Left ventricle myocardium inferior (tissue), 1 donor: ENCODE measurements at regions not wholly inside any gene's neighbourhood (a gene's known extent, or its start where the extent isn't known, plus 50 kb on each side); places are given as distances from the start of the nearest gene placed in this dataset.

Experiments
- DNase-seq: peaks from one replicate; pipeline ENCODE4 v3.0.0-alpha.2; 2020
- H3K27ac ChIP-seq: fragments of 200-600 bp; replicated peaks from 2 replicates; pipeline ENCODE4 v1.8.0; 2021
- H3K27me3 ChIP-seq: fragments of 200-600 bp; 2 replicates; pipeline ENCODE4 v1.8.0; 2021; ENCODE audit warnings: low read depth
- H3K36me3 ChIP-seq: fragments of 200-600 bp; 2 replicates; pipeline ENCODE4 v1.8.0; 2021
- H3K4me1 ChIP-seq: fragments of 200-600 bp; 2 replicates; pipeline ENCODE4 v1.8.0; 2021
- H3K4me3 ChIP-seq: fragments of 200-600 bp; 2 replicates; pipeline ENCODE4 v1.8.0; 2021; ENCODE audit warnings: mild to moderate bottlenecking, moderate library complexity
- H3K9me3 ChIP-seq: fragments of 200-600 bp; replicated peaks from 2 replicates; pipeline ENCODE4 v1.8.0; 2021
- intact Hi-C: fragments of 100-400 bp; cut with micrococcal nuclease; formaldehyde crosslinking; loops from one replicate; pipeline ENCODE4 v1.11.0; 2022
- TF ChIP-seq, protein P1 (sequence below): fragments of 200-600 bp; IDR thresholded peaks from 2 replicates; pipeline ENCODE4 v1.8.0; 2021; ENCODE audit warnings: antibody characterized with exemption, mild to moderate bottlenecking, borderline replicate concordance
- donor health status: DM: no; HTN: yes; CAD: no; lungs with severe emphysema.

DNA sequence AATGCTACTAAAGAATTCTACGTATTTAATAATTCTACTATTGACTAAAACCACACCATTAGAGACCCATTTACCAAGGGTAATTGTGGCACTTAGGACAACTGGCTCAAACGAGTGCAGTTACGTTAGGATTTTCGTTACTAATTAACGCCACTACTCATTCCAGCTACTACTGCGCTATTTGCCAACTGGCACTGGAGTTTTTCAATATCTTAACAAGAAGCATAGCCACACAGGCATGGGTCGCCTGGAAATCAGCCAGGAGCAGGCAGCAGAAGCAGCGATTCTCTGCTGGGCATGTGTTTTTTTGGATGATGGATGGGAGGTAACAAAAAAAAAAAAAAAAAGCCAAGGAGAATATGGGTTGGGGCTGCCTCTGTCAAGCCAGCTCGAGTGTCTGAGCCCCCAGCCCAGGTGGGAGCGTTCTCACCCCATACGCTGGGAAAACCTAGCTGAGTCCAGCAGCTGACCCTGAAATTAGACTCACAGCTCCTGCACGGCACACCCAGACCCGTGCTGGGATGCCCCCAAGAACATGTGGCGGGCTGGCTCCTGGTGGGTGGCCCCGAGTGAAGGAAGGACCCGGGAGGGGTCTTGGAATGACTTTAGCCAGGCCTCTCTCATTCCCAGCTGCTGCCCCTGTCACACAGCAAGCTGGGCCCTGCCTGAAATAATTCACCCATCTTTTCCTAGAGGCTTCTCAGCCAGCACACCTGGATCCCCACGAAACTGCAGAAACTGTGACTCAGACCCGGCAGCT is 214.0 kb downstream of the BRD1 start:
- H3K4me1 ChIP-seq = no peaks in the 10 kb centered on the region
- TF ChIP-seq, protein P1, sequence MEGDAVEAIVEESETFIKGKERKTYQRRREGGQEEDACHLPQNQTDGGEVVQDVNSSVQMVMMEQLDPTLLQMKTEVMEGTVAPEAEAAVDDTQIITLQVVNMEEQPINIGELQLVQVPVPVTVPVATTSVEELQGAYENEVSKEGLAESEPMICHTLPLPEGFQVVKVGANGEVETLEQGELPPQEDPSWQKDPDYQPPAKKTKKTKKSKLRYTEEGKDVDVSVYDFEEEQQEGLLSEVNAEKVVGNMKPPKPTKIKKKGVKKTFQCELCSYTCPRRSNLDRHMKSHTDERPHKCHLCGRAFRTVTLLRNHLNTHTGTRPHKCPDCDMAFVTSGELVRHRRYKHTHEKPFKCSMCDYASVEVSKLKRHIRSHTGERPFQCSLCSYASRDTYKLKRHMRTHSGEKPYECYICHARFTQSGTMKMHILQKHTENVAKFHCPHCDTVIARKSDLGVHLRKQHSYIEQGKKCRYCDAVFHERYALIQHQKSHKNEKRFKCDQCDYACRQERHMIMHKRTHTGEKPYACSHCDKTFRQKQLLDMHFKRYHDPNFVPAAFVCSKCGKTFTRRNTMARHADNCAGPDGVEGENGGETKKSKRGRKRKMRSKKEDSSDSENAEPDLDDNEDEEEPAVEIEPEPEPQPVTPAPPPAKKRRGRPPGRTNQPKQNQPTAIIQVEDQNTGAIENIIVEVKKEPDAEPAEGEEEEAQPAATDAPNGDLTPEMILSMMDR = no peak
- peaks cover 15% of the 10 kb centered on the region for H3K27me3 ChIP-seq
- DNase-seq = peak; percentile 5
- intact Hi-C loops = no loop called here
- H3K9me3 ChIP-seq = peaks cover 44% of the 10 kb centered on the region
- no peak overlapping the region for H3K4me3 ChIP-seq
- H3K36me3 ChIP-seq = no peaks in the 10 kb centered on the region
- no peak overlapping the region for H3K27ac ChIP-seq

DNA sequence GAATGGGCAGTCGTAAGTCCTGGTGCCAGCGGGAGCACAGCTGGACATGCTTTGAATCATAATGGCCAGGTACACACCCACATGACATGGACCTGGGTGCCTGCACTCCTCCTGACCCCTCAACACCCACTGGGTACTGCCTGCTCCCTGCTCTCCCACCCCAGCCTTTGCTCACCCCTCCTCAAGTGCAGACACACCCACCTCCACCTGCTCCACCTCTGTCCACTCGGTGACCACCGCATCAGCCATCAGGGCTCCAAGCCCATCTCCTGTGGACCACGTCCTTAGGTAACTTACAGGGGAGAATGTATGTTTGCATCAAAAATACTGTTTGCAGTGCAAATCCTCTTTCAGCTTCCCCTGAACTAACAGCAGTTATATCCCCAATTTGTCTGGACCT is 214.6 kb downstream of the BRD1 start:
- Histone ChIP-seq H3K9me3 (peaks cover 44% of the 10 kb centered on the region), H3K4me3 (no peak overlapping the region), H3K27ac (no peak overlapping the region), H3K4me1 (no peaks in the 10 kb centered on the region), H3K27me3 (peaks cover 9% of the 10 kb centered on the region), H3K36me3 (no peaks in the 10 kb centered on the region)
- TF ChIP-seq, protein P1 = no peak
- intact Hi-C loops = no loop called here
- DNase-seq = no peak

DNA sequence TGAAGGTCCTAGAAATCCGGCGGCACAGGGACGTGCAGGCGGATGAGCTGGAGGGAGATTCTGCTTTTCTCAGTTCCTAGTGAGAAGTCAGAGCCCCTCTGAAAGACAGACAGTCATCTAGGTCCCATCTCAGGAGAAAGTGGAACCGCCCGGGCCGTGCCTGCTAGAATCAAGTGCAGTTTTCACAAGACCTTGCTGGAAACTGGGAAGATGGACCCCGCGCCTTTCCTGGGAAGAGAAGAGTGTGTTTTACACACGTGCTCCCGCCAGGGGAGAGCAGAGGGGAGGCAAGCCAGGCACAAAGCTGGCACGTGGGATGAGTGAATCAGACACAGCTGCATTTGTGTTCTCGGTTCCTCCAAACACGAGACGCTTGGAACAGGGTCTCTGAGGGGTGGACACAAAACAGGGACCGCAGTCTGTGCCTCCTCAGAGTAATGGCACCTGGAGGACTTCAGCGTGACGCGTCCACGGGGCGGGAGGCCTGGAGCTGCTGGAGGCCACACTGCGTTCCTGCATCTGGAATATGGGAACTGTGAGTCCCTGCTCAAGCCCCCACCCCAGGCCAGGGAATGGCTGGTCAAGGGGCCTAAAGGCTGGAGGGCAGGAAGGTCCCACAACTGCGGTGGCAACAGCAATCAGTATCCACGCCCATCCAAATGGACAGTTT is 218.3 kb downstream of the BRD1 start:
- Histone ChIP-seq H3K27ac (no peak overlapping the region), H3K27me3 (peaks cover 8% of the 10 kb centered on the region), H3K36me3 (no peaks in the 10 kb centered on the region), H3K4me1 (no peaks in the 10 kb centered on the region), H3K4me3 (no peak overlapping the region), H3K9me3 (peaks cover 50% of the 10 kb centered on the region)
- TF ChIP-seq, protein P1 = no peak
- intact Hi-C loops = no loop called here
- peak; percentile 7 for DNase-seq

DNA sequence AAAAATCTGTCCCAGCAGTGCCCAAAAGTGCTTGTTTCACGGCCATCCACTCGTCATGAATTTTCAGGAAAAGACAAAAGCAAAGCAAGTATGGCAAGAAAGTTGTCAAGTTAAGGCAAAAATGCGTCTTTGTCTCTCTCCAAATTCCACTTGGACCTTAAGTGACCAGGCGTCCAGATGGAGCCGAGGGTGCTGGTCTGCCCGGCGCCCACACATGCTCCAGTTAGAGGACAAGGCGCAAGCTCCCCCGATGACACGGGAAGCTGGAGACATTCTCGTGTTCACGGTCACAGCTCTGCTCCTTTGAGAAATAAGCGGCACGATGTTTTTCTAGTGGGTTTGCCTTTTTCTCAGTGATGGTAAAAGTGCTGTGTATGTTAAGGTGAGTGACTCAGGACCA is 219.0 kb downstream of the BRD1 start:
- H3K36me3 ChIP-seq = no peaks in the 10 kb centered on the region
- H3K4me3 ChIP-seq = no peak overlapping the region
- DNase-seq = no peak
- H3K27ac ChIP-seq = no peak overlapping the region
- peaks cover 50% of the 10 kb centered on the region for H3K9me3 ChIP-seq
- intact Hi-C loops = no loop called here
- peaks cover 3% of the 10 kb centered on the region for H3K27me3 ChIP-seq
- H3K4me1 ChIP-seq = no peaks in the 10 kb centered on the region
- TF ChIP-seq, protein P1 = no peak

DNA sequence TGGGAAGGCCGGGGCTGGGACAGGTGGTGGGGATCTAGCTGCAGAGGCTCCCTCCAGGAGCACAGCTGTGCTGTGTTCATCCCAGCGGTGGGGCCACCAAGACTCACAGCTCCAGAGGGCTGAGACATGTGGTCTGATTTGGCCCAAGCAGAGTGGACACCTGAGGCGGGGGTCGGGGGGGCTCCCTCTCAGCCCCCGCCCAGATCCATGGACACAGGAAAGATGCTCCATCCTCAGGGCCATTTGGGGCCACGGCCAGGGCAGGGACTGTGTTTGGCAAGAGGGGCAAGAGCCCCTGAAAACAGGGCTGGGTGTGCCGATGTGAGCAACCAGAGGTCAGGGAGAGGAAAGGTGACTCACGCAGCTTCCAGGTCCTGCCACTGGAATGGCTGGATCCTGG is 219.4 kb downstream of the BRD1 start:
- Histone ChIP-seq H3K4me3 (no peak overlapping the region), H3K36me3 (no peaks in the 10 kb centered on the region), H3K9me3 (peaks cover 48% of the 10 kb centered on the region), H3K27me3 (peaks cover 3% of the 10 kb centered on the region), H3K4me1 (no peaks in the 10 kb centered on the region), H3K27ac (no peak overlapping the region)
- intact Hi-C loops = no loop called here
- DNase-seq = no peak
- TF ChIP-seq, protein P1 = no peak
